ENCODE measurements at regions not wholly inside any gene's neighbourhood (a gene's known extent, or its start where the extent isn't known, plus 50 kb on each side); places are given as distances from the start of the nearest gene placed in this dataset.

DNA sequence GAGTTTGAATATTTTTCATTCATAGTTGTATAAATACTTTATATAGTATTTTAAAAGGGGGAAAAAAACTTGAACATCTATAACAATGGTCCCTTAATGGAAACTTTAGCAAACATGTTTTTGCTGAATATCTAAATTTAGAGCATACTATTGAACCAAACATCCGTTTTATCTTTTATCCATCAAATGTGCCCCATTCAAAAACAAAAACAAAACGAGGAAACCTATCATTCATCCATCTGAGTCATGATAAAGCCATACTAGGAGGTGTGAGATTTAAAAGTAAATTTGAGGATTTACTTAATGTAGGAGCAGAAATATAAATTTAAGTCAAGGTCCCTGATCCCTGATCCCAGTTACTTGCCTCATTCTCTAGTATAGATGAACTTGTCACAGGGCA lies 463.6 kb upstream of the MDFIC2 start:
- no peaks in the 10 kb centered on the region for H3F3A ChIP-seq (ENCODE audit: insufficient read depth)
- H2AFZ ChIP-seq (ENCODE audit: low read depth, low read length, severe bottlenecking), result no peak overlapping the region
- 0 out of 2 replicates have a peak, but pooled peaks cover 4% of the 10 kb centered on the region for H3K27me3 ChIP-seq (ENCODE audit: low read length)
- no peaks in the 10 kb centered on the region for H3K9me3 ChIP-seq (ENCODE audit: insufficient read depth, low read length)
- H3K4me3 ChIP-seq (ENCODE audit: insufficient read depth, low read length, poor library complexity, severe bottlenecking), result no peak overlapping the region
- TF ChIP-seq EZH2phosphoT487 (conservative IDR thresholded peaks at IDR 0.05; ENCODE audit: low read length), result no peak
- TF ChIP-seq, protein P1, sequence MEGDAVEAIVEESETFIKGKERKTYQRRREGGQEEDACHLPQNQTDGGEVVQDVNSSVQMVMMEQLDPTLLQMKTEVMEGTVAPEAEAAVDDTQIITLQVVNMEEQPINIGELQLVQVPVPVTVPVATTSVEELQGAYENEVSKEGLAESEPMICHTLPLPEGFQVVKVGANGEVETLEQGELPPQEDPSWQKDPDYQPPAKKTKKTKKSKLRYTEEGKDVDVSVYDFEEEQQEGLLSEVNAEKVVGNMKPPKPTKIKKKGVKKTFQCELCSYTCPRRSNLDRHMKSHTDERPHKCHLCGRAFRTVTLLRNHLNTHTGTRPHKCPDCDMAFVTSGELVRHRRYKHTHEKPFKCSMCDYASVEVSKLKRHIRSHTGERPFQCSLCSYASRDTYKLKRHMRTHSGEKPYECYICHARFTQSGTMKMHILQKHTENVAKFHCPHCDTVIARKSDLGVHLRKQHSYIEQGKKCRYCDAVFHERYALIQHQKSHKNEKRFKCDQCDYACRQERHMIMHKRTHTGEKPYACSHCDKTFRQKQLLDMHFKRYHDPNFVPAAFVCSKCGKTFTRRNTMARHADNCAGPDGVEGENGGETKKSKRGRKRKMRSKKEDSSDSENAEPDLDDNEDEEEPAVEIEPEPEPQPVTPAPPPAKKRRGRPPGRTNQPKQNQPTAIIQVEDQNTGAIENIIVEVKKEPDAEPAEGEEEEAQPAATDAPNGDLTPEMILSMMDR (IDR thresholded peaks at IDR 0.05; ENCODE audit: insufficient read depth, low read length, poor library complexity, severe bottlenecking), result no peak
- no peaks in the 10 kb centered on the region for H3K9me2 ChIP-seq (replicated peaks; ENCODE audit: insufficient read depth, low read length)
- no peaks in the 10 kb centered on the region for H3K79me2 ChIP-seq (ENCODE audit: insufficient read depth, low read length)
- H4K20me1 ChIP-seq (ENCODE audit: low read depth, low read length), result no peaks in the 10 kb centered on the region
- no peak overlapping the region for H3K4me2 ChIP-seq (ENCODE audit: low read depth, low read length, poor library complexity, severe bottlenecking)
- H3K27ac ChIP-seq (ENCODE audit: low read depth, low read length), result no peak overlapping the region
- no peaks in the 10 kb centered on the region for H3K36me3 ChIP-seq (ENCODE audit: low read length)
- H3K9ac ChIP-seq (ENCODE audit: low read length), result no peak overlapping the region

DNA sequence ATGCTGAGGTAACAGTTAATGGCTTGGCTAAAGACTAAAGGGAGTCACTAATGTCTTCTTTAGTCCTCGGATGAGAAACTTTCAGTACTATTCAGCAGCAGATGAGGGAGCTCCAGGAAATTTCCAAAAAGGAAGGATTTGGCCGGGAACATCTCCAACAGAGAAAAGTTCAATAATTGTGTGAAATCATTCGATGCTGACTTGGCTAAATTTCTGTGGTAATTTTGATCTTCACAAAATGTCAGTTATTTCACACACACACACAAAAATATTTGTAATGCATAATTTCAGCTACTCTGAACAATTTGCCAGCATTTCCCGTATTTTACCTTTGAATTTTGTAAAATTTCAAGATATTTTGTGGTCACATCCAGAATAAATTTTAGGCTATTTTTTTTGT lies 462.8 kb upstream of the MDFIC2 start:
- no peak for TF ChIP-seq EZH2phosphoT487 (conservative IDR thresholded peaks at IDR 0.05; ENCODE audit: low read length)
- TF ChIP-seq, protein P1 (IDR thresholded peaks at IDR 0.05; ENCODE audit: insufficient read depth, low read length, poor library complexity, severe bottlenecking), result no peak
- Histone ChIP-seq H3K9me2 (replicated peaks; ENCODE audit: insufficient read depth, low read length) (no peaks in the 10 kb centered on the region), H3K9ac (ENCODE audit: low read length) (no peak overlapping the region)

DNA sequence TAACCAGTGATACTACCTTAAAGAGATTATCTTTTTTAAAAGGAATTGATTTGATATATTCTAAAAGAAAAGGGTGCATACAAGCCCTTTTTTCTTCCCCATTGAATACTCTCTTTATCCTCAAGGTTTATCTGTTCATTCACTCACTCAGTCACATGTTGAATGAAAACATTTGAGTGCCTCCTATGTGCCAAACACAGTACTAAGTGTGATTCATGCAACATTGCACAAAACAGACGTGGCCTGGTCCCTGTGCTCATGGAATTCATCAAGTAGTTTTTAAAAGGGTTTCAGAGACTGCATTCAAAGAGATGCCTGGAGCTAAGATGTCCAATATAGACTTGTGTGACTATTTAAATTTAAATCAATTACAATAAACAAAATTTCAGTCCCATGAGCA lies 462.2 kb upstream of the MDFIC2 start:
- no peak overlapping the region for H3K4me2 ChIP-seq (ENCODE audit: low read depth, low read length, poor library complexity, severe bottlenecking)
- no peaks in the 10 kb centered on the region for H3F3A ChIP-seq (ENCODE audit: insufficient read depth)
- no peak overlapping the region for H3K9ac ChIP-seq (ENCODE audit: low read length)
- H4K20me1 ChIP-seq (ENCODE audit: low read depth, low read length), result no peaks in the 10 kb centered on the region
- no peak for TF ChIP-seq EZH2phosphoT487 (conservative IDR thresholded peaks at IDR 0.05; ENCODE audit: low read length)
- TF ChIP-seq, protein P1 (IDR thresholded peaks at IDR 0.05; ENCODE audit: insufficient read depth, low read length, poor library complexity, severe bottlenecking), result no peak
- no peak overlapping the region for H3K27ac ChIP-seq (ENCODE audit: low read depth, low read length)
- H3K36me3 ChIP-seq (ENCODE audit: low read length), result no peaks in the 10 kb centered on the region
- H3K9me3 ChIP-seq (ENCODE audit: insufficient read depth, low read length), result no peaks in the 10 kb centered on the region
- no peaks in the 10 kb centered on the region for H3K79me2 ChIP-seq (ENCODE audit: insufficient read depth, low read length)
- H2AFZ ChIP-seq (ENCODE audit: low read depth, low read length, severe bottlenecking), result no peak overlapping the region
- H3K9me2 ChIP-seq (replicated peaks; ENCODE audit: insufficient read depth, low read length), result no peaks in the 10 kb centered on the region
- H3K27me3 ChIP-seq (ENCODE audit: low read length), result 0 out of 2 replicates have a peak, but pooled peaks cover 4% of the 10 kb centered on the region
- H3K4me3 ChIP-seq (ENCODE audit: insufficient read depth, low read length, poor library complexity, severe bottlenecking), result no peak overlapping the region

More for the DNA sequence above, 462.8 kb upstream of the MDFIC2 start:
- Histone ChIP-seq H3K36me3 (ENCODE audit: low read length) (no peaks in the 10 kb centered on the region), H3F3A (ENCODE audit: insufficient read depth) (no peaks in the 10 kb centered on the region), H3K79me2 (ENCODE audit: insufficient read depth, low read length) (no peaks in the 10 kb centered on the region), H3K9me3 (ENCODE audit: insufficient read depth, low read length) (no peaks in the 10 kb centered on the region), H3K4me3 (ENCODE audit: insufficient read depth, low read length, poor library complexity, severe bottlenecking) (no peak overlapping the region), H3K27me3 (ENCODE audit: low read length) (0 out of 2 replicates have a peak, but pooled peaks cover 4% of the 10 kb centered on the region), H2AFZ (ENCODE audit: low read depth, low read length, severe bottlenecking) (no peak overlapping the region), H3K4me2 (ENCODE audit: low read depth, low read length, poor library complexity, severe bottlenecking) (no peak overlapping the region), H4K20me1 (ENCODE audit: low read depth, low read length) (no peaks in the 10 kb centered on the region), H3K27ac (ENCODE audit: low read depth, low read length) (no peak overlapping the region)

Measured in SU-DHL-6 (cell line).